SJCRH30 (cell line): ENCODE measurements at regions not wholly inside any gene's neighbourhood (a gene's known extent, or its start where the extent isn't known, plus 50 kb on each side); places are given as distances from the start of the nearest gene placed in this dataset.

Experiments
- DNase-seq, 2 experiments: peaks; one replicate each; pipeline ENCODE4 v3.0.0-alpha.2; 2015 to 2020
- H3K27ac ChIP-seq: fragments of 250-450 bp; sonication (Bioruptor Pico); 2 replicates; pipeline ENCODE4 v1.5.1; 2020; ENCODE audit warnings: mild to moderate bottlenecking, moderate library complexity
- H3K27me3 ChIP-seq: fragments of 250-450 bp; sonication (Bioruptor Pico); 2 replicates; pipeline ENCODE4 v1.5.1; 2020; ENCODE audit warnings: mild to moderate bottlenecking, moderate library complexity
- H3K36me3 ChIP-seq: fragments of 250-450 bp; sonication (Bioruptor Pico); 2 replicates; pipeline ENCODE4 v1.5.1; 2020; ENCODE audit warnings: mild to moderate bottlenecking, moderate library complexity
- H3K4me1 ChIP-seq: fragments of 250-450 bp; sonication (Bioruptor Pico); 2 replicates; pipeline ENCODE4 v1.5.1; 2020; ENCODE audit warnings: mild to moderate bottlenecking, moderate library complexity
- H3K4me3 ChIP-seq: fragments of 250-450 bp; sonication (Bioruptor Pico); 2 replicates; pipeline ENCODE4 v1.5.1; 2020; ENCODE audit warnings: mild to moderate bottlenecking, moderate library complexity
- H3K9me3 ChIP-seq: fragments of 250-450 bp; sonication (Bioruptor Pico); replicated peaks from 2 replicates; pipeline ENCODE4 v1.5.1; 2020; ENCODE audit warnings: mild to moderate bottlenecking, moderate library complexity

- Histone ChIP-seq H3K4me3 (no peak overlapping the region), H3K4me1 (no peaks in the 10 kb centered on the region), H3K9me3 (no peaks in the 10 kb centered on the region), H3K27me3 (no peaks in the 10 kb centered on the region), H3K27ac (no peak overlapping the region), H3K36me3 (no peaks in the 10 kb centered on the region)
- no peak for DNase-seq
Observed at GRCh38 chr2:168378960-168379669, 77.0 kb upstream of the CERS6 start.

- no peak overlapping the region for H3K27ac ChIP-seq
- no peak for DNase-seq
- no peaks in the 10 kb centered on the region for H3K4me1 ChIP-seq
- no peaks in the 10 kb centered on the region for H3K9me3 ChIP-seq
- no peaks in the 10 kb centered on the region for H3K27me3 ChIP-seq
- H3K4me3 ChIP-seq, result no peak overlapping the region
- no peaks in the 10 kb centered on the region for H3K36me3 ChIP-seq
Observed at GRCh38 chr2:168380500-168380899, 75.6 kb upstream of the CERS6 start.

- peak in 1 of 2 experiments; percentile 7 for DNase-seq
- no peaks in the 10 kb centered on the region for H3K36me3 ChIP-seq
- H3K4me3 ChIP-seq, result no peak overlapping the region
- no peaks in the 10 kb centered on the region for H3K27me3 ChIP-seq
- H3K27ac ChIP-seq, result no peak overlapping the region
- H3K4me1 ChIP-seq, result no peaks in the 10 kb centered on the region; the same call in 1 of the 2 replicates
- no peaks in the 10 kb centered on the region; the same call in 1 of the 2 replicates for H3K9me3 ChIP-seq
Observed at GRCh38 chr2:168392024-168392423, 64.0 kb upstream of the CERS6 start.

- no peaks in the 10 kb centered on the region; the same call in 1 of the 2 replicates for H3K4me1 ChIP-seq
- no peak overlapping the region for H3K4me3 ChIP-seq
- H3K27ac ChIP-seq, result no peak overlapping the region
- H3K9me3 ChIP-seq, result no peaks in the 10 kb centered on the region
- H3K27me3 ChIP-seq, result no peaks in the 10 kb centered on the region
- DNase-seq, result no peak
- H3K36me3 ChIP-seq, result no peaks in the 10 kb centered on the region
Observed at GRCh38 chr2:168392797-168393196, 63.3 kb upstream of the CERS6 start.

GRCh38 chr2:168394262-168394661 is 61.8 kb upstream of the CERS6 start:
- Histone ChIP-seq H3K4me3 (no peak overlapping the region), H3K9me3 (no peaks in the 10 kb centered on the region), H3K36me3 (no peaks in the 10 kb centered on the region), H3K27me3 (no peaks in the 10 kb centered on the region), H3K4me1 (no peaks in the 10 kb centered on the region; the same call in 1 of the 2 replicates), H3K27ac (no peak overlapping the region)
- no peak for DNase-seq

- DNase-seq, result no peak
- Histone ChIP-seq H3K36me3 (no peaks in the 10 kb centered on the region), H3K9me3 (no peaks in the 10 kb centered on the region), H3K4me1 (peaks cover 4% of the 10 kb centered on the region), H3K4me3 (no peak overlapping the region), H3K27ac (no peak overlapping the region), H3K27me3 (no peaks in the 10 kb centered on the region)
Observed at GRCh38 chr2:168396131-168396530, 59.9 kb upstream of the CERS6 start.

- Histone ChIP-seq H3K36me3 (no peaks in the 10 kb centered on the region), H3K9me3 (no peaks in the 10 kb centered on the region), H3K4me3 (no peak overlapping the region), H3K27ac (no peak overlapping the region), H3K4me1 (peaks cover 4% of the 10 kb centered on the region), H3K27me3 (no peaks in the 10 kb centered on the region)
- DNase-seq, result no peak
Observed at GRCh38 chr2:168397629-168398028, 58.4 kb upstream of the CERS6 start.

GRCh38 chr2:168401048-168401556 is 55.0 kb upstream of the CERS6 start:
- H3K4me3 ChIP-seq, result no peak overlapping the region
- no peaks in the 10 kb centered on the region for H3K9me3 ChIP-seq
- H3K36me3 ChIP-seq, result no peaks in the 10 kb centered on the region
- H3K27ac ChIP-seq, result no peak overlapping the region
- DNase-seq, result no peak
- H3K4me1 ChIP-seq, result peaks cover 4% of the 10 kb centered on the region
- H3K27me3 ChIP-seq, result no peaks in the 10 kb centered on the region; the same call in 1 of the 2 replicates

- Histone ChIP-seq H3K27ac (no peak overlapping the region), H3K4me1 (peaks cover 4% of the 10 kb centered on the region), H3K27me3 (no peaks in the 10 kb centered on the region; the same call in 1 of the 2 replicates), H3K36me3 (no peaks in the 10 kb centered on the region), H3K9me3 (no peaks in the 10 kb centered on the region), H3K4me3 (no peak overlapping the region)
- no peak for DNase-seq
Observed at GRCh38 chr2:168401771-168402170, 54.3 kb upstream of the CERS6 start.

- Histone ChIP-seq H3K9me3 (no peaks in the 10 kb centered on the region), H3K36me3 (no peaks in the 10 kb centered on the region), H3K27me3 (no peaks in the 10 kb centered on the region; the same call in 1 of the 2 replicates), H3K4me3 (no peak overlapping the region), H3K27ac (no peak overlapping the region), H3K4me1 (peaks cover 4% of the 10 kb centered on the region)
- no peak for DNase-seq
Observed at GRCh38 chr2:168402531-168402930, 53.5 kb upstream of the CERS6 start.

GRCh38 chr2:168403736-168404135 is 52.3 kb upstream of the CERS6 start:
- Histone ChIP-seq H3K27me3 (no peaks in the 10 kb centered on the region; the same call in 1 of the 2 replicates), H3K36me3 (no peaks in the 10 kb centered on the region), H3K27ac (no peak overlapping the region), H3K9me3 (0 out of 2 replicates have a peak, but pooled peaks cover 3% of the 10 kb centered on the region), H3K4me1 (peaks cover 4% of the 10 kb centered on the region), H3K4me3 (no peak overlapping the region)
- no peak for DNase-seq

GRCh38 chr2:168404764-168405163 is 51.3 kb upstream of the CERS6 start:
- Histone ChIP-seq H3K4me1 (peaks cover 4% of the 10 kb centered on the region), H3K27ac (no peak overlapping the region), H3K9me3 (0 out of 2 replicates have a peak, but pooled peaks cover 3% of the 10 kb centered on the region), H3K4me3 (no peak overlapping the region), H3K27me3 (no peaks in the 10 kb centered on the region; the same call in 1 of the 2 replicates), H3K36me3 (no peaks in the 10 kb centered on the region)
- no peak for DNase-seq
